Cardiac muscle cell (in vitro differentiated cells and primary cell): ENCODE measurements at regions not wholly inside any gene's neighbourhood (a gene's known extent, or its start where the extent isn't known, plus 50 kb on each side); places are given as distances from the start of the nearest gene placed in this dataset.

Experiments used
- DNase-seq, 2 donors: peaks; one replicate each; pipeline versions ENCODE4 v3.0.0 to v3.0.0-alpha.2; 2010 to 2017; ENCODE audit warnings: low read depth in 1 of 2, low spot score in 1 of 2
- H3K27ac ChIP-seq: fragments of 200-600 bp; sonication (generic); 2 replicates; pipeline ENCODE4 v1.5.1; 2016
- H3K27me3 ChIP-seq: fragments of 200-600 bp; sonication (generic); 2 replicates; pipeline ENCODE4 v1.6.0; 2016; ENCODE audit warnings: control low read depth
- H3K36me3 ChIP-seq: fragments of 200-600 bp; sonication (generic); 2 replicates; pipeline ENCODE4 v1.5.1; 2016; ENCODE audit warnings: control low read depth
- H3K4me1 ChIP-seq: fragments of 200-600 bp; sonication (generic); 2 replicates; pipeline ENCODE4 v1.8.1; 2017; ENCODE audit warnings: low read depth, mild to moderate bottlenecking, mixed run types
- H3K4me3 ChIP-seq: fragments of 200-600 bp; sonication (generic); 2 replicates; pipeline ENCODE4 v1.5.1; 2016; ENCODE audit warnings: mild to moderate bottlenecking
- H3K9me3 ChIP-seq: fragments of 200-600 bp; sonication (generic); 2 replicates; pipeline ENCODE4 v1.5.1; 2017; ENCODE audit warnings: low read depth, mild to moderate bottlenecking, control low read depth
- CTCF ChIP-seq: IDR thresholded peaks from 2 replicates; pipeline ENCODE4 v1.5.1; 2012; ENCODE audit warnings: low read depth, mild to moderate bottlenecking, low read length

DNA sequence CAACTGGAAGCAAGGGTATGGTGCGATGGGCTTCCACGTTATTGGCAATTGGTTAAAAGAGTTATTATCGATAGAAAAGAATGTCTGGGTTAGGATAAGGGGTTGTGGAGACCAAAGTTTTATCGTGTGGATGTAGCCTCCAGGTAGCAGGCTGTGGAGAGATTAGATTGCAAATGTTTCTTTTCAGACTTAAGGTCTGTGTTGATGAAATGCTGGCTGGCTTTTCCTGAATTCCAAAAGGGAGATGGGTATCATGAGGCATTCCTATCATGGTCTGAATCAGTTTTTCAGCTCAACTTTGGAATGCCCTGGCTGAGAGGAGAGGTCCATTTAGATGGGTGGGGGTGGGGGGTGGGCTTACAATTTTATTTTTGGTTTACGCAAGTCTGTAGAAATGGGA lies 395.0 kb upstream of the RBFOX1 start:
- DNase-seq: no peak
- H3K4me3 ChIP-seq: no peak overlapping the region
- no peaks in the 10 kb centered on the region for H3K4me1 ChIP-seq
- no peaks in the 10 kb centered on the region for H3K36me3 ChIP-seq
- H3K27me3 ChIP-seq: no peaks in the 10 kb centered on the region
- no peak overlapping the region for H3K27ac ChIP-seq
- no peaks in the 10 kb centered on the region for H3K9me3 ChIP-seq
- no peak for TF ChIP-seq CTCF

- Histone ChIP-seq H3K27me3 (no peaks in the 10 kb centered on the region), H3K9me3 (no peaks in the 10 kb centered on the region), H3K36me3 (no peaks in the 10 kb centered on the region), H3K4me1 (no peaks in the 10 kb centered on the region), H3K27ac (no peak overlapping the region), H3K4me3 (no peak overlapping the region)
- TF ChIP-seq CTCF: no peak
- DNase-seq: no peak
Measured at GRCh38 chr16:6932871-6933385, 399.7 kb upstream of the RBFOX1 start.

DNA sequence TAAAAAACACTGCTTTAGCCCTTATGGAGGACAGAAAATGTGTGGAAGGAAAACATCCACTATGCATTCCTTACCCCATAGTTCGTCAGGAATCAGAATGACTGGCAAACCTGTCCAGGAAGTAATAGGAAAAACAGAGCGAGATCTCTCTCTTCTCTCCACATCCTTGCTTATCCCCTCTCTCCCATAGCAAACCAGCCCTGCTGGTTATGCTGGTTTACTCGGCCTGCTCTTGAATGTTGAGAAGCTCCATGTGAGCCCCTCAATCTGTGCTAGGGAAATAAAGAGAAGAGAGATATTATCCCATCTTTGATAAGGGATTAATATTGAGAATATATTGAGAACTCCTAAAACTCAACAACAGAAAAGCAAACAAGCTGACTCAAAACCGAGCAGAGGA lies 402.8 kb upstream of the RBFOX1 start:
- H3K36me3 ChIP-seq: no peaks in the 10 kb centered on the region
- H3K4me1 ChIP-seq: no peaks in the 10 kb centered on the region
- no peak for TF ChIP-seq CTCF
- H3K27me3 ChIP-seq: no peaks in the 10 kb centered on the region
- no peak for DNase-seq
- H3K9me3 ChIP-seq: no peaks in the 10 kb centered on the region
- no peak overlapping the region for H3K4me3 ChIP-seq
- no peak overlapping the region for H3K27ac ChIP-seq

GRCh38 chr16:6926762-6927161 lies 405.9 kb upstream of the RBFOX1 start:
- no peaks in the 10 kb centered on the region for H3K27me3 ChIP-seq
- H3K27ac ChIP-seq: no peak overlapping the region
- H3K36me3 ChIP-seq: no peaks in the 10 kb centered on the region
- no peak for TF ChIP-seq CTCF
- DNase-seq: peak in 1 of 2 donors; percentile 2
- H3K4me1 ChIP-seq: no peaks in the 10 kb centered on the region
- no peak overlapping the region for H3K4me3 ChIP-seq
- H3K9me3 ChIP-seq: no peaks in the 10 kb centered on the region

DNA sequence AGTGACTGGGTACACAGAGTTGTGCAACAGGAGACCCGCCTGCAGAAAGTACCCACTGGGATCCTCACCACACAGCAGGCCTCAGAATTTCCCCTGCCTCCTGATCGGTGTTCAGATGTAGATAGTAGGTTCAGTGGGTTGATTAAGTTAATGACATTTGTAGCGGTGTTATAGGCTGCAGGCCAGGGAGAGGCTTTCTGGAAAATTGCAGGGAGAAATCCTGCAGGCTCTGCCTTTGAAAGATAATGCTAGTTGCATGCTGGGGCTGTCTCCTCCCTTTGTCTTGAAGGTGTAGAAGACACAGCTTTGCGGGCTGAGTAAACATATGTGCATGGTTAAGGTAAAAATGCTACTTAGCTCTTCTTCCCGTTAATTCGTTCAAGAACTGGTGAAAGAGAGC lies 406.3 kb upstream of the RBFOX1 start:
- no peak for DNase-seq
- no peaks in the 10 kb centered on the region for H3K27me3 ChIP-seq
- no peak overlapping the region for H3K27ac ChIP-seq
- H3K9me3 ChIP-seq: no peaks in the 10 kb centered on the region
- no peak for TF ChIP-seq CTCF
- no peaks in the 10 kb centered on the region for H3K4me1 ChIP-seq
- no peaks in the 10 kb centered on the region for H3K36me3 ChIP-seq
- no peak overlapping the region for H3K4me3 ChIP-seq

DNA sequence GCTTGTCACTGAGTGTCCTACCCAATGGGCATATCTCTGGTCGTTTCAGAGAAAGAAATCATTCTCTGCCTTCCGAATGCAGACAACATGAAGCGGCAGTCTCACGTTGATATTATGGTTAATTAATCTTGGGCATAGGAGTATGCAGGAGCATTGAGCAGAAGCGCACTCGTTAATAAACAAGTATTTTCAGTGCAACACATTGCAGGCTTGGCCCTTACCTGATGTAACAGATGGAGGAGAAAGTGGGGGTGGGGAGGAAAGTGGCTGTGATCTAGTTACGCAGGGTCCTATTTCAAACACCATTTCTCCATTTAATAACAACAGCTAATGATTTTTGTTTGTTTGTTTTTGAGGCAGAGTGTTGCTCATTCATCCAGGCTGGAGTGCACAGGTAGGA lies 414.0 kb upstream of the RBFOX1 start:
- Histone ChIP-seq H3K27ac (no peak overlapping the region), H3K4me3 (no peak overlapping the region), H3K36me3 (no peaks in the 10 kb centered on the region), H3K27me3 (no peaks in the 10 kb centered on the region), H3K9me3 (no peaks in the 10 kb centered on the region), H3K4me1 (no peaks in the 10 kb centered on the region)
- no peak for DNase-seq
- no peak for TF ChIP-seq CTCF
